Uterus (tissue), 2 donors: ENCODE measurements at regions not wholly inside any gene's neighbourhood (a gene's known extent, or its start where the extent isn't known, plus 50 kb on each side); places are given as distances from the start of the nearest gene placed in this dataset.

Experiments used
- CTCF ChIP-seq, 4 experiments: fragments of 200-600 bp in 2 of 4; fragments of 450-650 bp in 2 of 4; sonication (generic) in 2 of 4; IDR thresholded peaks; one replicate each; pipeline ENCODE4 v1.5.1; 2016 to 2019; ENCODE audit warnings: antibody characterized with exemption in 4 of 4, mild to moderate bottlenecking in 2 of 4, moderate library complexity in 1 of 4
- POLR2A ChIP-seq, 2 donors: fragments of 450-650 bp; IDR thresholded peaks; one replicate each; pipeline ENCODE4 v1.6.1; 2016; ENCODE audit warnings: antibody characterized with exemption in 2 of 2, mild to moderate bottlenecking in 1 of 2, moderate library complexity in 1 of 2

- no peak for TF ChIP-seq CTCF (IDR thresholded peaks at IDR 0.05)
- TF ChIP-seq POLR2A (IDR thresholded peaks at IDR 0.05): no peak
These were observed 385.9 kb downstream of the RAP2B start for GRCh38 chr3:153547970-153548369.
